ENCODE measurements at regions not wholly inside any gene's neighbourhood (a gene's known extent, or its start where the extent isn't known, plus 50 kb on each side); places are given as distances from the start of the nearest gene placed in this dataset.

DNA sequence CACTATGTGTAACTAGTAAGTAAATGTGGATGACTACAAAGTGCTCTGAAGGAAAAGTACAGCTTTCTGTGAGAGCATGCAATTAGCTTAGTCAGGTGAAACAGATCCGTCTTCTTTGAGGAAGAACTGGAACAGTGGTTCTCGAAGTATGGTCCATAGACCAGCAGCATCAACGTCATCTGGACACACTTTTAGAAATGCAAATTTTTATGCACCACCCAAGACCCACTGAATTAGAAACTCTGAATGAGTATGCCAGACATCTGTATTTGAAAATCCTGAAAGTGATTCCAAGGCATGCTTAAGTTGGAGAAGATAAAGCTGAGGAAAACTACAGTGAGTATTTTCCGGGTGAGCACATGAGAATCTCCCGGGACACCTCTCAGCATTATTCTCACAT is 130.7 kb upstream of the SPHKAP start:
- no peak for DNase-seq (ENCODE audit: low spot score)
- no peaks in the 10 kb centered on the region for H3K4me1 Mint-ChIP-seq (ENCODE audit: low read depth)
- TF ChIP-seq, protein P1, sequence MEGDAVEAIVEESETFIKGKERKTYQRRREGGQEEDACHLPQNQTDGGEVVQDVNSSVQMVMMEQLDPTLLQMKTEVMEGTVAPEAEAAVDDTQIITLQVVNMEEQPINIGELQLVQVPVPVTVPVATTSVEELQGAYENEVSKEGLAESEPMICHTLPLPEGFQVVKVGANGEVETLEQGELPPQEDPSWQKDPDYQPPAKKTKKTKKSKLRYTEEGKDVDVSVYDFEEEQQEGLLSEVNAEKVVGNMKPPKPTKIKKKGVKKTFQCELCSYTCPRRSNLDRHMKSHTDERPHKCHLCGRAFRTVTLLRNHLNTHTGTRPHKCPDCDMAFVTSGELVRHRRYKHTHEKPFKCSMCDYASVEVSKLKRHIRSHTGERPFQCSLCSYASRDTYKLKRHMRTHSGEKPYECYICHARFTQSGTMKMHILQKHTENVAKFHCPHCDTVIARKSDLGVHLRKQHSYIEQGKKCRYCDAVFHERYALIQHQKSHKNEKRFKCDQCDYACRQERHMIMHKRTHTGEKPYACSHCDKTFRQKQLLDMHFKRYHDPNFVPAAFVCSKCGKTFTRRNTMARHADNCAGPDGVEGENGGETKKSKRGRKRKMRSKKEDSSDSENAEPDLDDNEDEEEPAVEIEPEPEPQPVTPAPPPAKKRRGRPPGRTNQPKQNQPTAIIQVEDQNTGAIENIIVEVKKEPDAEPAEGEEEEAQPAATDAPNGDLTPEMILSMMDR (IDR thresholded peaks at IDR 0.05): no peak
- H3K36me3 Mint-ChIP-seq (ENCODE audit: low read depth): no peaks in the 10 kb centered on the region
- no peaks in the 10 kb centered on the region for H3K27me3 Mint-ChIP-seq (ENCODE audit: low read depth)
- peaks cover 5% of the 10 kb centered on the region for H3K9me3 Mint-ChIP-seq (ENCODE audit: low read depth)
- H3K27ac Mint-ChIP-seq (ENCODE audit: unreplicated experiment): no peak overlapping the region
- H3K4me3 Mint-ChIP-seq (ENCODE audit: unreplicated experiment): no peak overlapping the region

DNA sequence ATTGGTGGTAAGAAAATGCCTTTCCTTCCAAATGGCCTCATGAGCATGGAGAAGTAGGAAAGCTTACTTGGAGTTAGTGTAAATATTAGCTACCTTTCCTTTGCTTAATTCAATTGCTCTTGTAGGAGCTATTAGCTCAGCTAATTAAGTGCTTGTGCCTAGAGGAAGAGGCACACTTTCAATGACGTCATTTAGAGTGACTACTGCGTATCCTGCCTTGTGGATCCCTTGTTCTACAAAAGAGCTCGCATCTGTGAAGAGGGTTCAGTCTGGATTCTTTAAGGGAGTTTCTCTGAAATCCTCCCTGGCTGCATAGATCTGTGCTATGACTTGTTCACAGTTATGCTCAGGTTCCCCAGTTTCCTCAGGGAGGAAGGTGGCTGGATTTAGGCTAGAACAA is 122.5 kb upstream of the SPHKAP start:
- DNase-seq (ENCODE audit: low spot score): no peak
- peaks cover 23% of the 10 kb centered on the region for H3K9me3 Mint-ChIP-seq (ENCODE audit: low read depth)
- TF ChIP-seq, protein P1 (IDR thresholded peaks at IDR 0.05): no peak
- no peaks in the 10 kb centered on the region for H3K36me3 Mint-ChIP-seq (ENCODE audit: low read depth)
- H3K4me3 Mint-ChIP-seq (ENCODE audit: unreplicated experiment): no peak overlapping the region
- H3K27me3 Mint-ChIP-seq (ENCODE audit: low read depth): no peaks in the 10 kb centered on the region
- no peak overlapping the region for H3K27ac Mint-ChIP-seq (ENCODE audit: unreplicated experiment)
- no peaks in the 10 kb centered on the region for H3K4me1 Mint-ChIP-seq (ENCODE audit: low read depth)

DNA sequence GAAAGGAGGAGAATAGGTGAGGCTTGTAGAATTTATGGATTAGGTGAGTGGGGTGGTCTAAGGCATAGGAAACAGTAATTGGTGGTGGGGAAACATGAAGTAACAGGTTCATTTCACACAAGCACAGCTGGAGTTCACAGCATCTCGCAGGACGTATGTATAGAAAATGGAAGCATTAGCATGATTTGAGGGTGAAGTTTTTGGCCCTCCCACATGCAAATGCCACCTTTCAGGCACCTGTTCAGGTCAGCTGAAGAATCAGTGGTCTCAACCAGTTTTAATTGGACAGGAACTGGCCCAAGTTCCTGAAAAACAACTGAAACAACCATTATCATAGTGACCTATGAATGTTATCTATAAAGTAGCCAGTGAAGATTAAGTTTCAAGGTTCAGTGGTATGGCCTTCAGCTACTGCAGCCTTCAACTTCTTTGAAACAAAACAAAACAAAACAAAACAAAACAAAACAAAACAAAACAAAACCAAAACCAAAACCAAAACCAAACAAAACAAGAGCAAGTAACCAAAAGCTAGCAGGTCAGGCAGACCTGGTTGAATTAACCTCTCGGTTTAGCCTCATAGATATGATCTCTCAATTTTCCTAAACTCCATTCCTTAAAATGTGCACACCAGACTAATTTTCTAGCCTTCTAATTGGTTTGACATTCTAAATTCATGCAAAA is 102.1 kb upstream of the SPHKAP start:
- no peaks in the 10 kb centered on the region for H3K4me1 Mint-ChIP-seq (ENCODE audit: low read depth)
- TF ChIP-seq, protein P1 (IDR thresholded peaks at IDR 0.05): no peak
- H3K9me3 Mint-ChIP-seq (ENCODE audit: low read depth): peaks cover 4% of the 10 kb centered on the region
- H3K36me3 Mint-ChIP-seq (ENCODE audit: low read depth): no peaks in the 10 kb centered on the region
- no peaks in the 10 kb centered on the region for H3K27me3 Mint-ChIP-seq (ENCODE audit: low read depth)
- H3K4me3 Mint-ChIP-seq (ENCODE audit: unreplicated experiment): no peak overlapping the region
- no peak for DNase-seq (ENCODE audit: low spot score)
- no peak overlapping the region for H3K27ac Mint-ChIP-seq (ENCODE audit: unreplicated experiment)

DNA sequence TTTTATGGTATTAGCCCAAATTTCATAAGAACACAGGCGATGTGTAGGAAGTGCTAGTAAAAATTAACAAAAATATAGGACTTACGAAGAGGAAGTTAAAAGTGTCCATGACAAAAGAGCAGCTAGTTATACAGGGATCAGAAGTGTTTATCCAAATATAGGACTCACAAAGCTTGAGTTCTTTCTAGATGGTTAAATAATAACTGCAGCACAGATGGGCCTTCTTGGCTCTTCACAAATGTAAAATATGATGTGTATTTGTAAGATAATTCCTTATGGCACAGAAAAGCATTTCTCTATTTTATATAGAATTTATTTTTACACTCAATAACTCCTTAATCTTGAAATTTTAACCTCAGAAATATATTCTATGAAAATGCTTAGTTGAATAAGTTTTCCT is 100.9 kb upstream of the SPHKAP start:
- TF ChIP-seq, protein P1 (IDR thresholded peaks at IDR 0.05): no peak
- Mint-ChIP-seq H3K27ac (ENCODE audit: unreplicated experiment) (no peak overlapping the region), H3K36me3 (ENCODE audit: low read depth) (no peaks in the 10 kb centered on the region), H3K9me3 (ENCODE audit: low read depth) (peaks cover 4% of the 10 kb centered on the region), H3K27me3 (ENCODE audit: low read depth) (no peaks in the 10 kb centered on the region), H3K4me3 (ENCODE audit: unreplicated experiment) (no peak overlapping the region), H3K4me1 (ENCODE audit: low read depth) (no peaks in the 10 kb centered on the region)
- no peak for DNase-seq (ENCODE audit: low spot score)

DNA sequence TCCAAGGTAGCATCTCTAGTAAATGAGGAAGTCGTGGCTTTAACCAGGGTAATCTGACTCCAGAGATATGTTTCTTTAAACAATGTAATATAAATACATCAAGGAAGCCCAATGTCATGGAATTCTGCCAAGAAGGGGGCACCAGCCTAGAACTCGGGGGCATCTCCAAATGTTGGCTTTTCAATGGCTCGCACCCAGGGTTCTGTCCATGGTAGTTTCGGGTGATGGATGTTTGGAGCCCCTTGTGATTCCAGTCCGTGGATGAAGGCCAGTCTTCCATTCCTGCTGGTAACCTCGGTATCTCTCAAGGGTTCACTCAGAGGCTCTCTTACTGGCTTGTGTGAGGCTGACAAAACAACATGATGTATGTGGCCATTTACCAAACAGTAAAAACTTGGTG is 91.7 kb upstream of the SPHKAP start:
- no peak overlapping the region for H3K27ac Mint-ChIP-seq (ENCODE audit: unreplicated experiment)
- no peaks in the 10 kb centered on the region for H3K4me1 Mint-ChIP-seq (ENCODE audit: low read depth)
- TF ChIP-seq, protein P1 (IDR thresholded peaks at IDR 0.05): no peak
- no peak for DNase-seq (ENCODE audit: low spot score)
- peaks cover 8% of the 10 kb centered on the region for H3K9me3 Mint-ChIP-seq (ENCODE audit: low read depth)
- no peak overlapping the region for H3K4me3 Mint-ChIP-seq (ENCODE audit: unreplicated experiment)
- peaks cover 4% of the 10 kb centered on the region for H3K27me3 Mint-ChIP-seq (ENCODE audit: low read depth)
- H3K36me3 Mint-ChIP-seq (ENCODE audit: low read depth): no peaks in the 10 kb centered on the region
